ENCODE measurements at regions not wholly inside any gene's neighbourhood (a gene's known extent, or its start where the extent isn't known, plus 50 kb on each side); places are given as distances from the start of the nearest gene placed in this dataset.
A peak's percentile ranks its signal among the peaks of the same experiment; 100 is the strongest.

GRCh38 chr3:46087871-46088270, 60.6 kb upstream of the XCR1 start:
- DNase-seq (no peak), ATAC-seq (peak in 1 of 8 donors; percentile 29)

GRCh38 chr3:46086986-46087385, 59.7 kb upstream of the XCR1 start:
- Histone ChIP-seq H3K4me1 (peaks cover 0 to 52% (median 0%) of the 10 kb centered on the region in 9 donors), H3K27me3 (no peaks in the 10 kb centered on the region), H3K9me3 (no peaks in the 10 kb centered on the region), H3K36me3 (no peaks in the 10 kb centered on the region), H3K27ac (no peak overlapping the region), H3K4me3 (no peak overlapping the region)
- intact Hi-C loops (cut with DNase I), result loop anchor here in 9 of 10 donors (5.0 to 10.0 kb wide), 6 partner anchors 280 to 355 kb away; partner anchors contain the start of gene CCR5 (in 5 of the 9)
- no peak for TF ChIP-seq CTCF (IDR thresholded peaks at IDR 0.05)
- ATAC-seq (no peak), DNase-seq (no peak)
- 80 to 81% methylated on average over 5 of the region's 5 CpGs for WGBS, 2 donors

More at GRCh38 chr3:46087871-46088270, 60.6 kb upstream of the XCR1 start:
- no peaks in the 10 kb centered on the region for H3K9me3 ChIP-seq
- intact Hi-C loops (cut with DNase I), result loop anchor here in 9 of 10 donors (5.0 to 10.0 kb wide), 6 partner anchors 279 to 354 kb away; partner anchors contain the start of gene CCR5 (in 5 of the 9)
- H3K4me1 ChIP-seq, result peaks cover 0 to 61% (median 0%) of the 10 kb centered on the region in 9 donors
- H3K27ac ChIP-seq, result no peak overlapping the region
- H3K27me3 ChIP-seq, result no peaks in the 10 kb centered on the region
- 57 to 65% methylated on average over 3 of the region's 3 CpGs for WGBS, 2 donors
- H3K36me3 ChIP-seq, result no peaks in the 10 kb centered on the region
- no peak overlapping the region for H3K4me3 ChIP-seq
- TF ChIP-seq CTCF (IDR thresholded peaks at IDR 0.05), result peak in 3 of 9 donors; percentile 15 to 39 (median 32)

GRCh38 chr3:46086083-46086437, 58.8 kb upstream of the XCR1 start:
- H3K9me3 ChIP-seq, result no peaks in the 10 kb centered on the region
- 95 to 97% methylated on average over 4 of the region's 4 CpGs for WGBS, 2 donors
- H3K36me3 ChIP-seq, result no peaks in the 10 kb centered on the region
- no peak for TF ChIP-seq CTCF (IDR thresholded peaks at IDR 0.05)
- no peak overlapping the region for H3K4me3 ChIP-seq
- H3K27me3 ChIP-seq, result no peaks in the 10 kb centered on the region
- peaks cover 0 to 45% (median 0%) of the 10 kb centered on the region in 9 donors for H3K4me1 ChIP-seq
- no peak for ATAC-seq
- DNase-seq, result no peak
- intact Hi-C loops (cut with DNase I), result loop anchor here in 9 of 10 donors (5.0 to 10.0 kb wide), 6 partner anchors 281 to 356 kb away; partner anchors contain the start of gene CCR5 (in 5 of the 9)
- H3K27ac ChIP-seq, result peak overlapping the region in 1 of 10 donors; percentile 4

- intact Hi-C loops (cut with DNase I), result loop anchor here in 9 of 10 donors (5.0 to 10.0 kb wide), 6 partner anchors 282 to 357 kb away; partner anchors contain the start of gene CCR5 (in 5 of the 9)
- no peak for ATAC-seq
Observed at GRCh38 chr3:46085421-46086082, 58.3 kb upstream of the XCR1 start.

More at GRCh38 chr3:46085421-46086082, 58.3 kb upstream of the XCR1 start:
- no peak for TF ChIP-seq CTCF (IDR thresholded peaks at IDR 0.05)
- no peaks in the 10 kb centered on the region for H3K27me3 ChIP-seq
- H3K9me3 ChIP-seq, result no peaks in the 10 kb centered on the region
- peak overlapping the region in 1 of 10 donors; percentile 4 for H3K27ac ChIP-seq
- H3K4me3 ChIP-seq, result no peak overlapping the region
- H3K4me1 ChIP-seq, result peaks cover 0 to 40% (median 0%) of the 10 kb centered on the region in 9 donors
- DNase-seq, result no peak
- 32 to 68% methylated on average over 3 of the region's 3 CpGs for WGBS, 2 donors
- no peaks in the 10 kb centered on the region for H3K36me3 ChIP-seq

Data from heart right ventricle (tissue), 16 donors.